ENCODE measurements at regions not wholly inside any gene's neighbourhood (a gene's known extent, or its start where the extent isn't known, plus 50 kb on each side); places are given as distances from the start of the nearest gene placed in this dataset.

GRCh38 chr2:111634050-111634794, 249.8 kb downstream of the ANAPC1 start:
- Histone ChIP-seq H3K27ac (ENCODE audit: low read depth, low read length) (no peak overlapping the region), H3K4me1 (ENCODE audit: control insufficient read depth in 1 of 2, insufficient read depth in 2 of 2, low read length in 2 of 2) (no peaks in the 10 kb centered on the region), H2AFZ (ENCODE audit: low read depth, low read length, poor library complexity, severe bottlenecking) (no peak overlapping the region), H3K36me3 (ENCODE audit: control insufficient read depth in 1 of 2, insufficient read depth in 2 of 2, low read length in 2 of 2) (no peaks in the 10 kb centered on the region), H4K20me1 (ENCODE audit: insufficient read depth) (no peaks in the 10 kb centered on the region), H3K9me3 (ENCODE audit: control insufficient read depth in 1 of 2, insufficient read depth in 1 of 2, low read depth in 1 of 2, low read length in 2 of 2) (peaks cover 0 to 5% of the 10 kb centered on the region in 2 experiments; a peak in 1 of 4 replicates), H3K4me3 (replicated peaks in 1 of 2; ENCODE audit: low read depth in 1 of 2, low read length in 2 of 2) (no peak overlapping the region), H3K79me2 (ENCODE audit: insufficient read depth, low read length) (no peaks in the 10 kb centered on the region), H3K9me2 (ENCODE audit: insufficient read depth) (no peaks in the 10 kb centered on the region), H3K4me2 (ENCODE audit: low read length) (no peak overlapping the region), H3K27me3 (ENCODE audit: insufficient read depth, low read length) (no peaks in the 10 kb centered on the region), H3K9ac (ENCODE audit: low read length) (no peak overlapping the region)
- ChIA-PET POLR2A (no interaction called here), CTCF (no interaction called here), RAD21 (ENCODE audit: low non-redundant PET in 1 of 2, low total read pairs in 2 of 2, uncharacterized antibody in 2 of 2, unreplicated experiment in 2 of 2) (no interaction called here)
- no peak for ATAC-seq
- DNase-seq (ENCODE audit: low read depth, low spot score), result no peak
- no TSS peak for BruUV-seq (replicated peaks)
- TF ChIP-seq YY1 (IDR thresholded peaks at IDR 0.05; ENCODE audit: extremely low read depth, insufficient replicate concordance, low read depth, low read length), result no peak
- TF ChIP-seq EGR1 (IDR thresholded peaks at IDR 0.05; ENCODE audit: low read depth), result no peak
- TF ChIP-seq SRF (IDR thresholded peaks at IDR 0.05; ENCODE audit: low read depth), result no peak
- no peak for TF ChIP-seq TCF7L2 (IDR thresholded peaks at IDR 0.05; ENCODE audit: borderline replicate concordance, extremely low read depth, insufficient read depth, insufficient read length)
- no peak for TF ChIP-seq ZNF274 (IDR thresholded peaks at IDR 0.05; ENCODE audit: low read depth, low read length)
- no peak for TF ChIP-seq SIN3A (IDR thresholded peaks at IDR 0.05; ENCODE audit: low read depth)
- no peak for TF ChIP-seq EZH2phosphoT487 (IDR thresholded peaks at IDR 0.05; ENCODE audit: borderline replicate concordance)
- no peak for TF ChIP-seq ATF3 (IDR thresholded peaks at IDR 0.05)
- TF ChIP-seq REST (IDR thresholded peaks at IDR 0.05; ENCODE audit: low read depth), result no peak
- no peak for TF ChIP-seq RAD21 (IDR thresholded peaks at IDR 0.05; ENCODE audit: low read depth)
- intact Hi-C loops (cut with micrococcal nuclease), result no loop called here

Measured in HCT116 (cell line).